Jurkat, Clone E6-1 (cell line): ENCODE measurements at regions not wholly inside any gene's neighbourhood (a gene's known extent, or its start where the extent isn't known, plus 50 kb on each side); places are given as distances from the start of the nearest gene placed in this dataset.

Experiments used
- DNase-seq: peaks from one replicate; pipeline ENCODE4 v3.0.0-alpha.2; 2011; ENCODE audit warnings: low read depth, low spot score
- H3K4me3 ChIP-seq: 2 replicates; pipeline ENCODE4 v1.5.1; 2011; ENCODE audit warnings: mild to moderate bottlenecking, low read length, control low read depth, moderate library complexity

DNA sequence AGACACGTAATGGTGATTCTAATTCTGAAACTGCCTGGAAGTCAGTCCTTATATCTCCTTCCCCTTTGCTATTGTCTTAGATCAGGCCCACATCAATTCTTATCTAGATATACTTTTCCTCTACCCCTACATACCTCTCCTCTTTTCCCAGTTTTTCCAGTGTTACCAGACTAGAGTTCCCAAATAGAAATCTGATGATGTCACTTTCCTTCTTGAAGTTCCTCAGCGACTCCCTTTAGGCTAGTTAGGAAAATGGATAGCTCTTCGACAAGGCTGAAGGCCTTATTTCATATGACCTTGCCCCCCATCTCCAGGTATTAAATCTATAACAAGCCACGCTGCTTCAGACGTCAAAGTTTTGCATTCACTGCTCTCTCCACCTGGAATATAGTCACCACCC is 201.1 kb upstream of the ATP2B1 start:
- no peak for DNase-seq
- no peak overlapping the region for H3K4me3 ChIP-seq

DNA sequence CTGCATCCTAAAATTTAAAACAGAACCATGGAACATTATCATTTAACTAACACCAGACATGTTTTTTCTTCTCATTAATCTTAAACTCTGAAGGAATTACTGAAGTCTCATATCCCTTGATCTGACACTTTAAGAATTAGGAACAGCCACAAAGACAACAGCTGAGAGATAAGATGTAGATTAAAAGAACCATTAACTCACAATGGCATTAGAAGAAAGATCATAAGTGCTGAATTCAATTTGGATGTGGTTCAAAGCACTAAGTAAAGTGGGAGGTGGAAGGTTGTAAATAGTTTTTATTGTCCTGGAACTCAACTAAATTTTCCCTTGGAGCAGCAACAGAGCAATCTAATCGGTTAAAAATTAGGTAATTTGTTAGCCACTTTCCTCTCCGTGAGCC is 199.0 kb upstream of the ATP2B1 start:
- no peak overlapping the region for H3K4me3 ChIP-seq
- no peak for DNase-seq

DNA sequence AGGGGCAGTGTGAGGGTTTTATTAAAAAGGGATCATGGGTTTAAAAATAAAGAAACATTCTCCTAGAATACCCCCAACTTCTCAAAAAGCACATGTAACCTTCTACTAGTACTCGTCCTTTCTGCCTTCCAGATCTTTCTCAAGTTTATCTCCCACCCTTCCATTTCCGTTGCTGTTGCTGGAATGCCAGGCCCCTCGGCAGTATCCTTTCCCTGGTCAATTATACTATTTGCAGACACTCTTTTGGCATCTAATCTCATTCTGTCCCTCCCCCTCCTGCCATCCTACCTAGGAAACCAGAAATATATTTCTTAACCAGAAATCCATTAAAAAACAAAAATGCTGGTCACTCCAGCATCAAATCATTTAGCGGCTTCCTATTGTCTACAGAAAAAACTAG is 198.2 kb upstream of the ATP2B1 start:
- no peak for DNase-seq
- H3K4me3 ChIP-seq = no peak overlapping the region

DNA sequence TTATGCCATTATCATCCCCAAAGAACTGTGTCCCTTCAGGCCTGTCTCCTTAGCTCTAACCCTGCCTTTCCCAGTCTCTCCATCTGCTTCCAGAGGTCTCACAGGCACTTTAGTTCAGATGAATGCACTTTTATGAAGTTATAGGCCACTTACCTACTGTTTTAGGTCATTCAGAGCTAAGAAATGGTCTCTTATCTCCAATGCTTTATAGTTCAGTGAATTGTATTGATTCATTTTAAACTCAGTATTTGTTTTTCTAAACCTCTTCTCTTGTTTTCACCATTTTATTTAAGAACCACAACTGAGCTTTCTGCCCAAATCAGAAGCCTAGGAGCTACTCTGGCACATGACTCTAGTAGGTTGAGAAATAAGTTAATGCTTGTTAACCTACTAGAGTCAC is 197.5 kb upstream of the ATP2B1 start:
- DNase-seq = no peak
- no peak overlapping the region for H3K4me3 ChIP-seq

DNA sequence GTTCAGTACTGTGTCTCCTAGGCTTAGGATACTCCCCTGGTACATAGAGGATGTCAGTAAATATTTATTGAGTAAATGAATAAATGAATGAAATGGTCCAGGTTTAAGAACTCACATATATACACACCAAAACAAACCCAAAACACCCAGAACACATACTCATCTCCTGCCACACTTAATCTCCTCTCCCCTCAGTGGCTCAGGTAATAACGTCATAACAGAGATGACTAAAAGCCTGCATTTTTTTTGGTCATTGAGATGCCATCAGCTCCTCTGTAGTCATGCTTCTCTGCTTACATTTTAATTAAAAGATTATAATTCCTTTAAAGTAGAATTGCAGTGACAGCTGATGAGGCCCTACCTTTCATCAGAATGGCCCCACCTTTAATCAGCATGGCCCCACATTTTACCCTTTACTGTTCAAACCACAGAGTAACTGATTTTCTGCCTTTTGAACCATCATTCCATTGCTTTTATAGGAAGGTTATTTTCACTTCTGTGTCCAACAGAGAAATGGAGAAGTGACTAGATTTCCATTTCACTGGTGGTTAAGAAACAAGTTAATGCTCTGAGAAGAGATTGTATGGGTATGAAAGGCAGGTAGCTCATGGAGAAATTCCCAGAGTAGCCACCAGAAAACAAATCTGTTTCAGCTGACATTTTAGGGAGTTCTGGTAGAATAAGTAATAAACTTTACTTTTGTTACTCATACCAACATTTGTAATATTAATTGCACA is 193.4 kb upstream of the ATP2B1 start:
- no peak for DNase-seq
- no peak overlapping the region for H3K4me3 ChIP-seq

DNA sequence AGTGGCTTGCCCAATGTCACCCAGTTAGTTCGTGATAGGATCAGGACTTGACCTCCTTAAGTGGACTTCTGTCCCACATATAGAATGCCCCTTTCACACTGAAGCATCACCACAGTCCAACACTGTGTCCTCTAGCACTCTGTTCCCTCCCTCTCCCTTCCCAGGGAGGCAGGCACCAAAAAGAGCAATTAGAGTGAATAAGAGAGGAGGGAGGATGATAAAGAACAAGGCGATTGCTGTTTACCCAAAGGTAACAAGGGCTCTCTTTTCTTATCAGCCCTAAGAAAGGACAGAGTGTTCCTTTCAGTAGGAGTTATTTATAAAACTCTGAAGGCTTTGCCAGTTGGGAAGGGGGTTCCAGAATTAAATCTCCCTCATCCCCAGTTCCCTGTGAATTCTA is 192.7 kb upstream of the ATP2B1 start:
- DNase-seq = no peak
- H3K4me3 ChIP-seq = no peak overlapping the region

DNA sequence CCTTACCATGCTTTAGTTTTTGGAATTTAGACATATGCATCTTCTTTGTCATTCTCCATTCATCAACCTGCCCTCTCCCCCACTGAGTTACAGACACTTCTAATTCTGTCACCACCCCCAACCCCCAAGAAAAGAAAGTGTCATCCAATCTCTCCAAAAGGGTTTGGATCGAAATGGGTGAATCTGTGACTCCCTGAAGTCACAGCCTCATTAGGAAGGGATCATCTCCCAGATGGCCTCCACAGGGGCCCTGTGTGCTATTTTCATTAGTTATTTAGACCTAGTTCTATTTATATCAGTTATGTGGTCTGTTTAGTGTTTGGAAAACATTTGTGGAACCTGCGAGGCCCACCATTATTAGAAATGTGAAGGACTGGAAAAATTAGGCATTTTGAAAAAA is 191.0 kb upstream of the ATP2B1 start:
- no peak for DNase-seq

DNA sequence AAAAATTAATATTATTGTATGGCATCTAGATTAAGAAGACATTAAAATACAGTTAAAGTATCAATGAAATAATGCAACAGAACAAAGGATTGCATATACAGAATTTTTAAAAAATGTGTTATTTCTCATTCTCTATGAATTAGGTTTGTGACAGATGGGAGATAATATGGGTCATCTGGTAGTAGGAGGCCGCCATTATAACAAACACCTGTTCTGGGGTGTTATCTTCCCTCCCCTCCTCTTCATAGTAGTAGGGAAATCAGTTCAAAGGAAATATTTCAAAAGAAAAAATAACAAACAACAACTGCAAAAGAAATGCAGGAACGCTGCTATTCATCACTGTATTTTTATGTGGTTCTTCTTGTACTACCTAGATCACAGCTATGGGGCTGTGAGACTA is 187.0 kb upstream of the ATP2B1 start:
- no peak overlapping the region for H3K4me3 ChIP-seq
- no peak for DNase-seq

More for the DNA sequence above, 191.0 kb upstream of the ATP2B1 start:
- no peak overlapping the region for H3K4me3 ChIP-seq

DNA sequence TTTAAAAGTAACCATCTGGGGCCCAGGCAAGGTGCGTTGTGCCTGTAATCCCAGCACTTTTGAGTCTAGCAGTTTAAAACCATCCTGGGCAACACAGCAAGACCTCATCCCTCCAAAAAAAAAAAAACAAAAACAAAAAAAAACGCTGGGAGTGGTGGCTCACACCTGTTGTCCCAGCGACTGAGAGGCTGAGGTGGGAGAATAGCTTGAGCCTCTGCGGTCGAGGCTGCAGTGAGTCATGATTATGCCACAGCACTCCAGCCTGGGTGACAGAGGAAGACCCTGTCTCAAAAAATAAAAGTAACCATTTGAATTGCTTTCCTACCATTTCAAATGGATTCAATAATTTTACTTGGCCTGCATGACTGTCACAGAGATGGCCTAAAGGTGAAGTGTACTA is 186.5 kb upstream of the ATP2B1 start:
- no peak overlapping the region for H3K4me3 ChIP-seq
- no peak for DNase-seq

DNA sequence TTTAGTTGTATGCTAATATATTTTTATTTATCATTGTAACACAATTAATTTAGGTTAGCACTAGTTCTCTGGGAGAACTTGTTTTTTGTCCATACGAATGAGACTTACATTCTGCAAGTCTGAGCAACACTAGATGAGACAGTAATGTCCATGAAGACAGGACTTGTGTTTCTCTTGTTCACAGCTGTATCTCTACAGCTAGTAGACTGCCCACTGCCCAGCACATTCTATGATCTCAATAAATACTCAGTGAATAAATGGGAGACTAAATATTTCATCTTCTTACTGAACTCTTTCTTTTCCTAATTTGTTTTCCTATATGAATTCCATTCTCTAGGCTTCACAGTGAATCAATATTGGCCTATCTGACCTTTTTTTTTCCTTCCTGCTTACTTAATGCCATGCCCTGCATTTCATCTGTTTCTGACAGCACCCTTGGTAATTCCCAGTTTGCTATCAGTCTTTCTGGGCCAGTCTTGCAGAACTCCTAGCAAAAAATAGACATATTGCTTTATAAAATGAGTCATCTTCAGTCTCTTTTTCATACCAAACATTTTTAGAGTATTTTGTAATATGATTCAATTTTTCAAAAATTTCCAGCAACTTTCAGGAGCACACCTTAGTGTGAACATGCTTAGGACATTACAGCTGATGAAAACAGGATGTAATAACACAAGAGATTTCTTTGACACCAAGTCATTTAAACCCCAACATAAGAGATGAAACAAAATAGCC is 185.5 kb upstream of the ATP2B1 start:
- H3K4me3 ChIP-seq = no peak overlapping the region
- no peak for DNase-seq

DNA sequence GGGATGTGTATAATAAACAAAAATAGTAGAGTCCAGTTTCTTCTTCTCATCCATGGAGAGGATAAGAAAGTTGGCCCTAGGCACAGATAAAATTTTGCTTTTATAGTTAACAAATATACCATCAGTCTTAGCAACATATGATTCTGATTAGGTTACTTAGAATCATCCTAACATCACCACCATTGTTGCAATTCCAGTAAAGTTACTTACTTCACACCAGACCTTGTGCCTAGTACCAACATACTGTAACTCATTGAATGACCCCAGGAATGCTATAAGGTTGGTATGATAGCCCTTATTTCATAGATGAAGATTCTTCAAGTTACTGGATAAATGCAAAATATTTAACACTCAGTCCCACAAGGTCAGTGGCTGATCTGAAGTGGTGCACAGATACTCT is 183.8 kb upstream of the ATP2B1 start:
- no peak overlapping the region for H3K4me3 ChIP-seq
- DNase-seq = no peak

DNA sequence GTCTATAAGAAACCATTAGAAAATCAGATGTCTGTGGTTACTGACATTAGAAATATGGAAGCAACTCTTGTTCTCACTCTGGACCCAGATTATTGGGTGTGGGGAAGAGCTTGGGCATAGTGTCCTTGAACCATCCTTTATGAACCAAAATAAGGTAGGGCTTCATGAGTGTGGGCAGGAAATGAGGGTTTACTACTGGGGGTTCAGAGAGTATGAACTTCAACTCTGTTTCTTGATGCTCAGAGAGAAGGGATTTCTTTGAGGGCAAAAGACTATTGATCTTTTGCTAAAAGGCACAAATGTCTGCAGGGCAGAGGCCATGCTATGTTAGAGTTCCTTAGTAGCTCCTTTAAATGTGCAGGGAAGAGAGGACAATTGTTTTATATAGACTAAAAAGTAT is 183.3 kb upstream of the ATP2B1 start:
- H3K4me3 ChIP-seq = no peak overlapping the region
- DNase-seq = no peak

DNA sequence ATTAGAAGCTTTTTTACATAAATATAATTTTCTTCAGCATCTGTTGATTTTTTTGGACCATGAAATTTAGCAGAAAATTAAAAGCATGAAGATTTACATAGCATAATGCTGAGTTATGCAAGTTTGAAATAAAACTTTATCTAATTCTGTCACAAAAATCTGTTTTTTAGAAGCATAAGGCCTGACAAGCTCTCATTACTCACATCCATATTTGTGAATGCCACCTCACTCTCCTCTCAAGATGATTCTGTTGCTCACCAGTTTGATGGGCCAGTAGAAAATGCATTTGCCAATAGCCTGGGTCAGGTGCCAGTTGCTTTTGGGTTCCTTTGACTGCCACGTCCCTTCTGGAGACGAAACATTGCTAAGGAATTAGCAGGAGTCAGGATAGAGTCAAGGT is 181.5 kb upstream of the ATP2B1 start:
- no peak for DNase-seq
- no peak overlapping the region for H3K4me3 ChIP-seq

DNA sequence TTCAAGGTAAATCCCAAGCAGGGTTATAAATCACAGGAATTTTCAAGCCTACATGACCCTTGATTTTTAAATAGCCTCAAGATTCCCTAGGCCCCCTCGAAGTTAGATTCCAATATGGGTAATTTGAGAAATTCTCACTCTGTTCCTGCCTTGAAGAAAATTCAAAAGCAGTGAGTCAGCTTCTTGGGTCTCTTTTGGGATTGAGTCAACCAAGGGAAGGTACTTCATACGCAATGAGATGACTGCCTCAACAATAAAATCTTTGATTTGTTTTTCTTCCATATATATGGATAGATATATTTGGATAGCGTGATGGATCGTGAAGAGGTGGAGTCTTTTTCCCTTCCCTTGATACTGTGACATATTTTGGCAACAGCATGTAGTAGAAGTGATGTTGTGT is 180.4 kb upstream of the ATP2B1 start:
- H3K4me3 ChIP-seq = no peak overlapping the region

DNA sequence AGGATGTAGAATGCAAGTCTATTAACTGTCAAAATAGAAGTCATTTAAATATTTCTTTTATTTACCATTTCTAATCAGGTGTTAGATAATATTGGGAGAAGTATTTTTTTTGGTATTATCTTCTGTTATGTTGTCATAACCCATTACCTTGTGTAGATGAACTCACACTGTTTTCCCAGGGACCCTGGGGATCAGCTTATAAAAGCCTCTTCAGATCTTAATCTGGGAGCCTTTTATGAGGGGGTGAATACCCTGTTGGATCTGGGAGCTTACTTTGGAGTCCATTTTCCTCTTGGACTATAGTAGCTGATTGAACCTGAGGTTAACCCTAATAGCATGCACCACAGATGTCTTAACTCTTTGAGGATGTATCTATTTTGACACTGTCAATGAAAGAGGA is 176.3 kb upstream of the ATP2B1 start:
- no peak overlapping the region for H3K4me3 ChIP-seq
- DNase-seq = no peak

More for the DNA sequence above, 180.4 kb upstream of the ATP2B1 start:
- no peak for DNase-seq

DNA sequence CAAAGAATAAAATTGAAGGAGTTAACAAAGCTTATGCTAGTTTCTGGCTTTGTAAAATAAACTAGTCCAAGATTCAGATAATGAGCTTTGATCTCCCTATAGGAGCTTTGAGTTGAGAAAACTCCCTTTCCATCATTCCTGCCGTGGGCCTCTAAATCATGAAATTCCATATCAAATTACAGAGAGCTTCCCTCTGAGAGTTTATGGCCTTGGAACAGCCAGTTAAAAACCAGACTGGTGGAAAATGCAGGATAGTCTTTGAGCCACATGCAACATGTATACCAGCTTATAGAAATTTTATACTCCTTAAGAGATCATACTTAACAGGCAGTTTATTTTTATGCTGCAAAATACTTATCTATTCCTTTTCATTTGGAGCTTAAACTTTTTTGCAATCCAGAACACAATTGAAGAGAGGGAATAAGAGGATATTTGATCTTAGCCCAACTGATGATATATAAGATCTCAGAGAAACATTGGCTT is 175.8 kb upstream of the ATP2B1 start:
- no peak for DNase-seq
- H3K4me3 ChIP-seq = no peak overlapping the region

DNA sequence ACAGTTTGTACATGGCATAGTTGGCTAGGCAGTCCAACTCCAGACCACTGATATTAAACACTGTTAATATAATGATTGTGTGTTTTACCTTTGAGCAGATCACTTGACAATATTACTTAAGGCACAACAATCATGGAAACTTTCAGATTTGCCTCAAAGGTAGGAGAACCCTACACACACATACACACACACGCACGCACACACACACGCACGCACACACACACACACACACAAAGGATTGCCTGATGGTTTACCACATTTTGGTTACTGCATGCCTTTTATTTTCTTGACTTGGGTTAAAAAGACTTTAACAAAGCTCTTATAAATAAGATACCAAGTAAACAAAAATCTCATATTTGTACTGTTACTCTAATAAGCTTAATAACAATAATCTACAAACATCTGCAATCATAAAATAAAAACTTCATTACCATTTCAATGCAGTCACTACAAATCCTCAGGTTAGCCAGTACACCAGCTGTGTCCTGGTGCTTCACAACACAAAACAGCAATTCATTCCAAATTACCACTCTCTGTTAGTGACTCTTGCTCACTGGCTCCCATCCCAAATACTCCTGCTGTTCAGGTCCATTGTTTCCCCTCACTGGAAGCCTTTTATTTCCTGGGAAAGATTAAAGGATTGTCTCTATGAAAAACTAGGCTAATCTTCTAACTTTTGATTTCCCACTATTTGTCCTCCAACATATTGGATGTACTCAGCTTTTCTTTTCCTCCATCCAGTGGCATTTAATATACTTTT is 175.2 kb upstream of the ATP2B1 start:
- no peak overlapping the region for H3K4me3 ChIP-seq
- no peak for DNase-seq

DNA sequence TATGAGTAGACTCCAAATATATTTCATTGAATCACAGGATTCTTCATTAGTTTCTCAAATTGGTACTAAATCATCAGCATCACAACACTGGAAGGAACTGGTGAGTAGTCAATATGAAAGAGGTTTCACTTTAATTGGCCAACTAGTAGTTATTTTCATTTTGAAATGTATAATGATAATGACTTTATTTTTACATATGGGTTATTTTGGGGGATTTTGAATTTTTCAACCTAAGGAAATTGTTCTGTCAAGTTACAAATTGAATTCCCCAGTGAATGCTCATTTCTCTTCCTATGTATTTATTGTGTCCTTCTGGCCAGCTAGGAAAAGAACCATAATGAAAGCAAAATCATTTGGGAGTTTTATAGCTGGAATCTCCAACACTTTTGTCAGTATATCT is 174.2 kb upstream of the ATP2B1 start:
- no peak overlapping the region for H3K4me3 ChIP-seq

DNA sequence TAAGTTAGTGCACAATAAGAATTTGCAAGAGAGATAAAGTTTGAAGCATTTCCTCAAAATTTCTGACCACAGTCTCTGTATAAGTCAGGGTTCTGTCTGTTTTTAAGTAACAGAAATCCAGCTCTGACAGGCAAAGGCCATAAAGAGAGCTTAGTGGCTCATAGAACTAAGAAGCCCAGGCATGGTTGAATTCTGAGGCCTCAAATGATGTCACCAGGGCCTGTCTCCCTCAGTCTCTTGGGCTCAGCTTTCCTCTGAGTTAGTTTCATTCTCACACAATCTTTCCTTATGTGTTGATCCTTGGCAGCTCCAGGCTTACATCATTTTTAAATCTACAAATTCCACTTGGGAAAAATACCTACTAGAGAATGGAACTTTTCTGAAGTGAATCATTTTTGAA is 173.4 kb upstream of the ATP2B1 start:
- no peak overlapping the region for H3K4me3 ChIP-seq
- no peak for DNase-seq

More for the DNA sequence above, 174.2 kb upstream of the ATP2B1 start:
- no peak for DNase-seq

DNA sequence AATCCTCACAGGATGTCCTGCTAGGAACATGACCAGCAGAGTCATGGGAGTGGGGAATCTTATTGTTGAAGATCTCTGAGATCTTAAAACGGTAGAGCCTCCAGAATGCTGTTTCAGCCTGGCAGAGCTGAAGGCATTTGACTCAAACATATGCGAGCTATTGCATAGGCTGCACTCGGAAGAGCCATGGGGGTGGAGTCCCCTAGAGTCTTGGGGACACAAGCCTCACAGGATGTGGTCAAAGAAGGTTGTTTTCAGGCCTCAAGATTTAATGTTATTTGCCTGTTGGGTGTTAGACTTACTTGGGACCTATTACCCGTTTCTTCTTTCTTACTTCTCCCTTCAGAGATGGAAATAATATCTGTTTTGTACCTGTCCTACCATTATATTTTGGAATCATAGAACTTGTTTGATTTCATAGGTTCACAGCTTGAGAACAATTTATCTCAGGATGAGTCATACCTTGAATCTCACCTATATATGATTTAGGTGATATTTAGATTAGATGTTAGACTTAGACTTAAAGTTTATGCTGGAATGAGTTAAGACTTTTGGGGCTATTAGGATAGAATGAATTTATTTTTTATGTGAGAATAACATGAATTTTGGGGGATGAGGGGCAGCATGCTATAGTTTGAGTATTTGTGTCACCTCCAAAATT is 172.2 kb upstream of the ATP2B1 start:
- peak; percentile 42 for DNase-seq

More for the DNA sequence above, 172.2 kb upstream of the ATP2B1 start:
- H3K4me3 ChIP-seq = no peak overlapping the region
